ENCODE measurements at regions not wholly inside any gene's neighbourhood (a gene's known extent, or its start where the extent isn't known, plus 50 kb on each side); places are given as distances from the start of the nearest gene placed in this dataset.
"Not testable (repeated sequence)": the region's sequence is repeated elsewhere in the genome, so short reads cannot be mapped to it uniquely, and the experiment has no call there.

GRCh38 chr6:22140736-22141135, 156.1 kb downstream of the PRL start:
- not testable (repeated sequence) for H3K36me3 ChIP-seq (ENCODE audit: insufficient read depth, low read length); H3K27me3 ChIP-seq (ENCODE audit: insufficient read depth, low read length); H3K9ac ChIP-seq (ENCODE audit: low read depth, low read length); H3K4me3 ChIP-seq (ENCODE audit: low read length); H3K27ac ChIP-seq (ENCODE audit: low read depth, low read length); H3K4me1 ChIP-seq (ENCODE audit: insufficient read depth, low read length); H3K9me3 ChIP-seq (ENCODE audit: insufficient read depth, low read depth, low read length)
- WGBS: 95% methylated on average over 10 of the region's 10 CpGs

- no peak overlapping the region for H3K9ac ChIP-seq (ENCODE audit: low read depth, low read length)
Observed at GRCh38 chr6:22141241-22141745, 155.5 kb downstream of the PRL start.

GRCh38 chr6:22142856-22143255, 154.0 kb downstream of the PRL start:
- H3K4me3 ChIP-seq (ENCODE audit: low read length): no peak overlapping the region
- H3K27me3 ChIP-seq (ENCODE audit: insufficient read depth, low read length): no peaks in the 10 kb centered on the region
- H3K27ac ChIP-seq (ENCODE audit: low read depth, low read length): no peak overlapping the region
- no peaks in the 10 kb centered on the region for H3K36me3 ChIP-seq (ENCODE audit: insufficient read depth, low read length)
- H3K4me1 ChIP-seq (ENCODE audit: insufficient read depth, low read length): peaks cover 29% of the 10 kb centered on the region
- WGBS: 94% methylated on average over 7 of the region's 7 CpGs
- no peaks in the 10 kb centered on the region for H3K9me3 ChIP-seq (ENCODE audit: insufficient read depth, low read depth, low read length)
- no peak overlapping the region for H3K9ac ChIP-seq (ENCODE audit: low read depth, low read length)

More at GRCh38 chr6:22141241-22141745, 155.5 kb downstream of the PRL start:
- no peaks in the 10 kb centered on the region for H3K27me3 ChIP-seq (ENCODE audit: insufficient read depth, low read length)
- WGBS: 92% methylated on average over 5 of the region's 5 CpGs
- H3K4me3 ChIP-seq (ENCODE audit: low read length): no peak overlapping the region
- H3K36me3 ChIP-seq (ENCODE audit: insufficient read depth, low read length): no peaks in the 10 kb centered on the region
- H3K27ac ChIP-seq (ENCODE audit: low read depth, low read length): no peak overlapping the region; the same call in 1 of the 2 replicates
- no peaks in the 10 kb centered on the region for H3K9me3 ChIP-seq (ENCODE audit: insufficient read depth, low read depth, low read length)
- peaks cover 15% of the 10 kb centered on the region for H3K4me1 ChIP-seq (ENCODE audit: insufficient read depth, low read length)

GRCh38 chr6:22145376-22145775, 151.5 kb downstream of the PRL start:
- Histone ChIP-seq H3K27ac (ENCODE audit: low read depth, low read length) (no peak overlapping the region), H3K9me3 (ENCODE audit: insufficient read depth, low read depth, low read length) (no peaks in the 10 kb centered on the region), H3K27me3 (ENCODE audit: insufficient read depth, low read length) (no peaks in the 10 kb centered on the region), H3K36me3 (ENCODE audit: insufficient read depth, low read length) (no peaks in the 10 kb centered on the region), H3K4me1 (ENCODE audit: insufficient read depth, low read length) (peaks cover 54% of the 10 kb centered on the region), H3K9ac (ENCODE audit: low read depth, low read length) (no peak overlapping the region), H3K4me3 (ENCODE audit: low read length) (no peak overlapping the region)
- 100% methylated on average over 2 of the region's 3 CpGs for WGBS

GRCh38 chr6:22145823-22146677, 150.8 kb downstream of the PRL start:
- H3K9me3 ChIP-seq (ENCODE audit: insufficient read depth, low read depth, low read length): no peaks in the 10 kb centered on the region
- no peak overlapping the region for H3K9ac ChIP-seq (ENCODE audit: low read depth, low read length)
- H3K36me3 ChIP-seq (ENCODE audit: insufficient read depth, low read length): no peaks in the 10 kb centered on the region
- peak overlapping the region; percentile 42; the same call in 1 of the 2 replicates for H3K27ac ChIP-seq (ENCODE audit: low read depth, low read length)
- peaks cover 54% of the 10 kb centered on the region for H3K4me1 ChIP-seq (ENCODE audit: insufficient read depth, low read length)
- no peak overlapping the region for H3K4me3 ChIP-seq (ENCODE audit: low read length)
- H3K27me3 ChIP-seq (ENCODE audit: insufficient read depth, low read length): no peaks in the 10 kb centered on the region
- WGBS: 69% methylated on average over 11 of the region's 15 CpGs

- H3K9ac ChIP-seq (ENCODE audit: low read depth, low read length): no peak overlapping the region
Observed at GRCh38 chr6:22146678-22146930, 150.2 kb downstream of the PRL start.

GRCh38 chr6:22146931-22147701, 149.7 kb downstream of the PRL start:
- WGBS: 93% methylated on average over 22 of the region's 22 CpGs
- H3K27ac ChIP-seq (ENCODE audit: low read depth, low read length): no peak overlapping the region
- no peak overlapping the region for H3K9ac ChIP-seq (ENCODE audit: low read depth, low read length)
- H3K4me1 ChIP-seq (ENCODE audit: insufficient read depth, low read length): peaks cover 54% of the 10 kb centered on the region
- H3K9me3 ChIP-seq (ENCODE audit: insufficient read depth, low read depth, low read length): no peaks in the 10 kb centered on the region
- no peaks in the 10 kb centered on the region for H3K36me3 ChIP-seq (ENCODE audit: insufficient read depth, low read length)
- H3K27me3 ChIP-seq (ENCODE audit: insufficient read depth, low read length): no peaks in the 10 kb centered on the region
- H3K4me3 ChIP-seq (ENCODE audit: low read length): no peak overlapping the region

More at GRCh38 chr6:22146678-22146930, 150.2 kb downstream of the PRL start:
- no peaks in the 10 kb centered on the region for H3K9me3 ChIP-seq (ENCODE audit: insufficient read depth, low read depth, low read length)
- no peaks in the 10 kb centered on the region for H3K36me3 ChIP-seq (ENCODE audit: insufficient read depth, low read length)
- H3K4me1 ChIP-seq (ENCODE audit: insufficient read depth, low read length): peaks cover 54% of the 10 kb centered on the region
- H3K4me3 ChIP-seq (ENCODE audit: low read length): no peak overlapping the region
- WGBS: 95% methylated on average over 17 of the region's 17 CpGs
- no peaks in the 10 kb centered on the region for H3K27me3 ChIP-seq (ENCODE audit: insufficient read depth, low read length)
- no peak overlapping the region for H3K27ac ChIP-seq (ENCODE audit: low read depth, low read length)

GRCh38 chr6:22147921-22148776, 148.7 kb downstream of the PRL start:
- Histone ChIP-seq H3K27me3 (ENCODE audit: insufficient read depth, low read length) (no peaks in the 10 kb centered on the region), H3K4me3 (ENCODE audit: low read length) (no peak overlapping the region), H3K36me3 (ENCODE audit: insufficient read depth, low read length) (no peaks in the 10 kb centered on the region), H3K9me3 (ENCODE audit: insufficient read depth, low read depth, low read length) (no peaks in the 10 kb centered on the region), H3K9ac (ENCODE audit: low read depth, low read length) (no peak overlapping the region), H3K27ac (ENCODE audit: low read depth, low read length) (no peak overlapping the region), H3K4me1 (ENCODE audit: insufficient read depth, low read length) (peaks cover 54% of the 10 kb centered on the region)
- 85% methylated on average over 7 of the region's 7 CpGs for WGBS

GRCh38 chr6:22149096-22149495, 147.7 kb downstream of the PRL start:
- H3K9ac ChIP-seq (ENCODE audit: low read depth, low read length): no peak overlapping the region
- H3K4me1 ChIP-seq (ENCODE audit: insufficient read depth, low read length): peaks cover 54% of the 10 kb centered on the region
- H3K27ac ChIP-seq (ENCODE audit: low read depth, low read length): no peak overlapping the region
- no peaks in the 10 kb centered on the region for H3K36me3 ChIP-seq (ENCODE audit: insufficient read depth, low read length)
- 71% methylated on average over 3 of the region's 3 CpGs for WGBS
- H3K4me3 ChIP-seq (ENCODE audit: low read length): no peak overlapping the region
- no peaks in the 10 kb centered on the region for H3K27me3 ChIP-seq (ENCODE audit: insufficient read depth, low read length)
- H3K9me3 ChIP-seq (ENCODE audit: insufficient read depth, low read depth, low read length): no peaks in the 10 kb centered on the region

GRCh38 chr6:22149501-22150367, 147.1 kb downstream of the PRL start:
- H3K36me3 ChIP-seq (ENCODE audit: insufficient read depth, low read length): no peaks in the 10 kb centered on the region
- H3K4me1 ChIP-seq (ENCODE audit: insufficient read depth, low read length): peaks cover 54% of the 10 kb centered on the region
- WGBS: 95% methylated on average over 11 of the region's 11 CpGs
- H3K27me3 ChIP-seq (ENCODE audit: insufficient read depth, low read length): no peaks in the 10 kb centered on the region
- no peak overlapping the region for H3K9ac ChIP-seq (ENCODE audit: low read depth, low read length)
- H3K4me3 ChIP-seq (ENCODE audit: low read length): no peak overlapping the region
- no peaks in the 10 kb centered on the region for H3K9me3 ChIP-seq (ENCODE audit: insufficient read depth, low read depth, low read length)
- H3K27ac ChIP-seq (ENCODE audit: low read depth, low read length): no peak overlapping the region
